Stimulated activated CD8-positive, alpha-beta memory T cell treated with anti-CD3 and anti-CD28 coated beads, Interleukin-4, amount 100 ng/mL, for 1 hour (primary cell): ENCODE measurements at regions not wholly inside any gene's neighbourhood (a gene's known extent, or its start where the extent isn't known, plus 50 kb on each side); places are given as distances from the start of the nearest gene placed in this dataset.
"Not testable (repeated sequence)": the region's sequence is repeated elsewhere in the genome, so short reads cannot be mapped to it uniquely, and the experiment has no call there.

Experiments
- DNase-seq, 2 donors: peaks; one replicate each; pipeline ENCODE4 v3.0.0-alpha.2; 2020; ENCODE audit warnings: low read depth in 2 of 2, low spot score in 1 of 2

GRCh38 chr18:10164271-10165071, 250.7 kb downstream of the VAPA start:
- DNase-seq = no peak

- no peak for DNase-seq
Measured at GRCh38 chr18:10166164-10166807, 252.5 kb downstream of the VAPA start.

GRCh38 chr18:10167759-10168158, 253.9 kb downstream of the VAPA start:
- no peak for DNase-seq

- DNase-seq = no peak
Measured at GRCh38 chr18:10168477-10168876, 254.7 kb downstream of the VAPA start.

DNA sequence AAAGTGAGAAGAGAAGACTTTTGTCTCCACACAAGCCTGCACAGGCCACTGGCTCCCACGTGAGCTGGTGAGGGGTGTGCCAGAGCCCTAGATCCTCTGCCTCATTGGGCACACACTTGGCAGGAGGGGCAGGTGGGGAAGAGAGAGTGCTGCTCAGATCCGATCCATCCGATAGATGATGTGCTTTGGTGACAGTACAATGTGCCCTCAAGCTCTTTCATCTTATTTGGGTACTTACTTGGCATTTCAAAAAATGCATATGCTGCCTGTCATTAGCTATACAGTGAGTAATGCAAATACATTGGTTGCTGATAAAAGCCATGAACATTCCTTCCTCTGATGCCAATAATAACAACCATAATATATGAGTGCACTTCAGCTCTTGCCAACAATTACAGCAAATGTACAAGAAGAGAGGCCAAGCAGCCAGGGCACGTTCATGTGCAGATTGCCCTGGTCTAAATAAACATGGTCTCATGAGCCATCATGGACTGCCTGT, 255.3 kb downstream of the VAPA start:
- DNase-seq = no peak

GRCh38 chr18:10169814-10170213, 256.0 kb downstream of the VAPA start:
- no peak for DNase-seq

GRCh38 chr18:10170375-10170774, 256.6 kb downstream of the VAPA start:
- DNase-seq = no peak

DNA sequence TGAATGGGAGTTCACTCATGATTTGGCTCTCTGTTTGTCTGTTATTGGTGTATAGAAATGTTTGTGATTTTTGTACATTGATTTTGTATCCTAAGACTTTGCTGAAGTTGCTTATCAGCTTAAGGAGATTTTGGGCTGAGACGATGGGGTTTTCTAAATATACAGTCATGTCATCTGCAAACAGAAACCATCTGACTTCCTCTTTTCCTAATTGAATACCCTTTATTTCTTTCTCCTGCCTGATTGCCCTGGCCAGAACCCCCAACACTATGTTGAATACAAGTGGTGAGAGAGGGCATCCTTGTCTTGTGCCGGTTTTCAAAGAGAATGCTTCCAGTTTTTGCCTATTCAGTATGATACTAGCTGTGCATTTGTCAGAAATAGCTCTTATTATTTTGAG, 261.5 kb downstream of the VAPA start:
- DNase-seq = not testable (repeated sequence)

DNA sequence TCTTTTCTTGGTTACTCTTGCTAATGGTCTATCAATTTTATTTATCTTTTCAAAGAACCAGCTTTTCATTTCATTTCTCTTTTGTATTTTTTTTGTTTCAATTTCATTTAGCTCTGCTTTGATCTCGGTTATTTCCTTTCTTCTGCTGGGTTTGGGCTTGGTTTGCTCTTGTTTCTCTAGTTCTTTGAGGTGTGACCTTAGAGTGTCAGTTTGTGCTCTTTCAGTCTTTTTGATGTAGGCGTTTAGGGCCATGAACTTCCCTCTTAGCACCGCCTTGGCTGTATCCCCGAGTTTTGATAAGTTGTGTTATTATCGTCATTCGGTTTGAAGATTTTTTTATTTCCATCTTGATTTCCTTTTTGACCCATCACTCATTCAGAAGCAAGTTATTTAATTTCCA, 265.5 kb downstream of the VAPA start:
- not testable (repeated sequence) for DNase-seq

- DNase-seq = no peak
Measured at GRCh38 chr18:10182009-10182624, 268.3 kb downstream of the VAPA start.

- no peak for DNase-seq
Measured at GRCh38 chr18:10184776-10185175, 269.7 kb upstream of the APCDD1 start.

- DNase-seq = no peak
Measured at GRCh38 chr18:10188971-10189810, 265.2 kb upstream of the APCDD1 start.

GRCh38 chr18:10190564-10190963, 263.9 kb upstream of the APCDD1 start:
- no peak for DNase-seq

DNA sequence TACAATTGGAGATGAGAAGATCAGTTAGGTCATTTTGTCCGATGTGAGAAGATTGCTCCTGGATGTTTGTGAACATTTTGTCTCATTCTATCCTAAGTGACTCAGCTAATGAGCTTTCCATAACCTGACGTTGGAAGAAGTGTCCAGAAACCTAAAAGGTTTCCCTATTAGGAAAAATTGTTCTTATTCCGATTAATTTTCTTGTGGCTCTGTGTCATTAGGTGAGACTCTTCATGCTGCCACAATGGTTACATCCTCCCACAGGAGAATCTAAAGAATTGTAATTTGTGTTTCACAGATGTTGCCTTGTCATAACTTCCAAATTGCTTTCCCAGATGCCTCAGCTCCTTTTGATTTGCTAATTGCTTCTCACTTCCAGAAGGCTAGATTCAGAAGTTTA, 261.0 kb upstream of the APCDD1 start:
- DNase-seq = no peak

- DNase-seq = no peak
Measured at GRCh38 chr18:10194592-10194991, 259.8 kb upstream of the APCDD1 start.

DNA sequence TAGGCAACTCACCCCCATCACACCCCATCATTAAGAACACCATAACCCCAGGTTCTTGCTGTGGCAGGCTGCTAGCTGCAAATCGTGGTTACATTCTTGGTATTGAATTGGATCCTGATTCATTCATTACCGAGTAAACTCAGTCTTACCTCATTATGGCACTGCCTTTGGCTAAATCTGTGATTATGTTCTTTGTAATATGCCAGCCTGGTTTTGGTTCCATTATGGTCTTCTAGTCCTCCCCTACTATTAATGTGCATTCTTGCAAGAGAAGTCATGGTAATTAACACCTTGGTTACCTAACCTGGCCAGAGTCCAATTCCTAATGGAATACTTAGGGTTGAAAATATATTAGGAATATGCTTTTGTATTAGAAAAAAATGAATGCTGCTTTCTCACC, 258.9 kb upstream of the APCDD1 start:
- DNase-seq = no peak

DNA sequence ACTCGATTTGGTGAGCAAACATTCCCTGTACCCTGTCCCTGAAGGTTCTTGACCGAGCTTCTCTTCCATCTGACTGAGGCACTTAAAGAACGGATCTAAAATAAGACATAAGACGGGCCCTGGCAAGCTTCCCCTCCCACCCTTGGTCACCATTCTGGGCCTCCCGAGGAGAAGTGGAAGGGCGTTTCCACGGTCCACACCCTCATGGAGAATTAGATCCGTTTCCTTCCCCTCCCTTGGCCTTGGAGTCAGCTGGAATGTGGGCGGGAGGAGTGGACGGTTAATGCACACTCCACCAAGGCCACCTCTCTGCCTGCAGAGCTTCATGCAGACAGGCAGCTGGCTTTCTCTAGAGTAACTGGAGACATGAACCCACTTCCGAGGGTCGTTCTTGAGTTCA, 257.3 kb upstream of the APCDD1 start:
- no peak for DNase-seq

- no peak for DNase-seq
Measured at GRCh38 chr18:10201226-10201625, 253.2 kb upstream of the APCDD1 start.

DNA sequence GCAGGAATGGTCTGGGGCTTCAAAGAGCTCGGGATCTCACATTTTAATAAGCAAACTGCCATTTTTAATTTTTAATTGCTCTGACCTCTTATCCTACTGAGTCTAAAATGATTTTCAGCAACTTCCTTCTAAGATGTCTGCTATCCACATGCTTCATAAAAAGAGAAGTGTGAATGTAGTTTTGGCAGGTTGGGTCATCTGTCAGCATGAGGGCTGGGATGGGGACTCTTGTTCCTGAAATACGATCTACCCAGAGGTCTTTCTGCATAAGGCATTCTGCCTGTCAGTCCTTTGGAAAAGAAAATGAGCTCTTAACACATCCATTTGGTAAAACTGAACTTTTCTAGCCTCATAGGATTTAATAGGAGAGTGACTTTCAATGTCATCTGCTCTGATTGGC, 252.8 kb upstream of the APCDD1 start:
- no peak for DNase-seq

GRCh38 chr18:10202845-10203321, 251.6 kb upstream of the APCDD1 start:
- DNase-seq = no peak

DNA sequence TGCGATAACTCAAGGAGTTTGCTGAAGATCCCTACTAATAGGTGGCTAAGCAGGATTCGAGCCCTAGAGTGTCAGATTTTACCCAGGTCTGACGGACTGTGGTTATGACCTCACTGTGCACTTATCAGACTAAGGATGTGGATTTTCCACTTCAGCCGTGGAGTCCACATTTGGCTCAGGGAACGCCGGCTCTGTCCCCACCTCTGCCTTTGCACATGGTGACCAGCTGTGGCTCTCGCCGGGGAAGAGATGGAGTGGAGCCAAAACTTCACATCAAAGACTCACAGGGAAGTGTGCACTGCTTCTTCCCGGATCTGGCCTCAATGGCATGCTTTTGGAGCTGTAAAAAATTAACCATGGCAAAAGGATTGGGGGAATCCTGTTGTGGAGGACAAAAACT, 249.3 kb upstream of the APCDD1 start:
- DNase-seq = no peak
